ENCODE measurements at regions not wholly inside any gene's neighbourhood (a gene's known extent, or its start where the extent isn't known, plus 50 kb on each side); places are given as distances from the start of the nearest gene placed in this dataset.

DNA sequence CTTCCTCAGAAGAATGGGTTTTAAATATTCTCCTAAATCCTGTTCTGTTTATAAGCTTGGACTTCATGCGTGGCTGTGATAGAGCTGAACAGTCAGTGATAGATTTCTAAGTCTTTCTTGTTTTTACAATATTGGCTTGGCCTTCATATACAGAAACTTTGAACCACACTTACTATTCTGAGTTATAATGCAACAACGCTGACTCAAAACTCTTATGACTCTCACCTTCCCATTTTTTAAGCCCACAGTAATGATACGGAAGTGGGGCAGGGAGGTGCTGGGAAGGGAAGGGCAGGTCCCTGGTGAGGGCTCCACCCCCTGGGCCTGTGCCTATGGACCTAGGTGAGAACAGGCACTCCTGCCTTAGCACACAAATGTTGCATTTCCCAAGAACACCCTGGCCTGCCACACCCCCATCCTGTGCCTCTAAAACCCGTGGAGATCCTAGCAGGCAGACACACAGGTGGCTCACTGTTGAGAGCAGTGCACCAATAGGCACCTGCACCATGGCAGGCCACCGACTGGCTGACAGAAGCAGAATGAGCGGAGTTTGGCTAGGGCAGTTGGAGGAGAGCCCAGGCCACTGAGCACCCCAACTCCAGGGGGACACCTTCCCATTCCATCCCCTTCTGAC, 376.7 kb downstream of the GABRG2 start:
- no peaks in the 10 kb centered on the region for H4K20me1 ChIP-seq (ENCODE audit: control insufficient read depth, extremely low read depth, insufficient read depth, low read length)
- H3K9me1 ChIP-seq (ENCODE audit: control insufficient read depth, extremely low read depth, insufficient read depth, low read length) = no peaks in the 10 kb centered on the region
- TF ChIP-seq EZH2 (IDR thresholded peaks at IDR 0.05; ENCODE audit: low read length) = no peak
- TF ChIP-seq, protein P1, sequence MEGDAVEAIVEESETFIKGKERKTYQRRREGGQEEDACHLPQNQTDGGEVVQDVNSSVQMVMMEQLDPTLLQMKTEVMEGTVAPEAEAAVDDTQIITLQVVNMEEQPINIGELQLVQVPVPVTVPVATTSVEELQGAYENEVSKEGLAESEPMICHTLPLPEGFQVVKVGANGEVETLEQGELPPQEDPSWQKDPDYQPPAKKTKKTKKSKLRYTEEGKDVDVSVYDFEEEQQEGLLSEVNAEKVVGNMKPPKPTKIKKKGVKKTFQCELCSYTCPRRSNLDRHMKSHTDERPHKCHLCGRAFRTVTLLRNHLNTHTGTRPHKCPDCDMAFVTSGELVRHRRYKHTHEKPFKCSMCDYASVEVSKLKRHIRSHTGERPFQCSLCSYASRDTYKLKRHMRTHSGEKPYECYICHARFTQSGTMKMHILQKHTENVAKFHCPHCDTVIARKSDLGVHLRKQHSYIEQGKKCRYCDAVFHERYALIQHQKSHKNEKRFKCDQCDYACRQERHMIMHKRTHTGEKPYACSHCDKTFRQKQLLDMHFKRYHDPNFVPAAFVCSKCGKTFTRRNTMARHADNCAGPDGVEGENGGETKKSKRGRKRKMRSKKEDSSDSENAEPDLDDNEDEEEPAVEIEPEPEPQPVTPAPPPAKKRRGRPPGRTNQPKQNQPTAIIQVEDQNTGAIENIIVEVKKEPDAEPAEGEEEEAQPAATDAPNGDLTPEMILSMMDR (optimal IDR thresholded peaks at IDR 0.05 in 1 of 3, IDR thresholded peaks at IDR 0.05 in 1 of 3, conservative IDR thresholded peaks at IDR 0.05 in 1 of 3; ENCODE audit: extremely low read depth in 1 of 3, insufficient read depth in 2 of 3, low read length in 3 of 3) = no peak
- H3K36me3 ChIP-seq (ENCODE audit: control insufficient read depth in 2 of 2, extremely low read depth in 1 of 2, insufficient read depth in 2 of 2, low read length in 2 of 2) = no peaks in the 10 kb centered on the region
- H3K9me3 ChIP-seq (ENCODE audit: control insufficient read depth, low read depth, low read length) = no peaks in the 10 kb centered on the region
- dilution Hi-C loops (cut with MboI; ENCODE audit: extremely low pct_ligation_motif_present, low sequenced_read_pairs) = no loop called here
- H3K4me1 ChIP-seq (ENCODE audit: control insufficient read depth, extremely low read depth, insufficient read depth, low read length) = no peaks in the 10 kb centered on the region
- no peaks in the 10 kb centered on the region for H3K79me2 ChIP-seq (ENCODE audit: control insufficient read depth, insufficient read depth, low read length)
- H3K4me2 ChIP-seq (ENCODE audit: control insufficient read depth, extremely low read depth, insufficient read depth, low read depth, low read length) = no peak overlapping the region
- FAIRE-seq (no peak), DNase-seq (ENCODE audit: low read depth, low spot score) (no peak)
- H3K9ac ChIP-seq (ENCODE audit: control insufficient read depth, extremely low read depth, insufficient read depth, low read length) = no peak overlapping the region
- no peak overlapping the region for H3K4me3 ChIP-seq (ENCODE audit: control insufficient read depth in 2 of 3, extremely low read depth in 1 of 3, insufficient read depth in 2 of 3, low read depth in 1 of 3, low read length in 3 of 3)
- H3K27ac ChIP-seq (ENCODE audit: control insufficient read depth, insufficient read depth, low read length) = no peak overlapping the region
- H2AFZ ChIP-seq (ENCODE audit: control insufficient read depth, low read length) = no peak overlapping the region
- no peaks in the 10 kb centered on the region for H3K27me3 ChIP-seq (ENCODE audit: control insufficient read depth, extremely low read depth, insufficient read depth, low read length)

DNA sequence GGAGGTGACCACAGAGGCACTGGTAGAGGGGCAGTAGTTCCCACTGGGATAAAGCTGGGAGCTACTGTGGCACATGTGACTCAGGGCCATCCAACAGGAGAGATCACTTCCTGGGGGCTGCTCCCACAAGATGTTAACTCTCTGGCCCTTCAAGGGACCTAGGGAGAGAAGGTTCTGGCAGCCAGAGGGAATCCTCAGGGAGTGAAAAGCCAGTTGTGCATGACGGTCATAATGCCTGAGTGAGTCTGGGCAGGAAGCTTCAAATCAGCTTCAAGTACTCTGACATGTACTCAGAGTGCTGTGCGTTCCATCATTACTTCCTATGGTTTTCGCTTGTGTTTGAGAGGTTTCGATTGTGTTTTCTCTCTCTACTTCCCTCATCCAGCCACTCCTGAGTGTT, 388.5 kb downstream of the GABRG2 start:
- Histone ChIP-seq H3K27me3 (ENCODE audit: control insufficient read depth, extremely low read depth, insufficient read depth, low read length) (no peaks in the 10 kb centered on the region), H3K79me2 (ENCODE audit: control insufficient read depth, insufficient read depth, low read length) (no peaks in the 10 kb centered on the region), H3K9ac (ENCODE audit: control insufficient read depth, extremely low read depth, insufficient read depth, low read length) (no peak overlapping the region), H2AFZ (ENCODE audit: control insufficient read depth, low read length) (no peak overlapping the region), H3K36me3 (ENCODE audit: control insufficient read depth in 2 of 2, extremely low read depth in 1 of 2, insufficient read depth in 2 of 2, low read length in 2 of 2) (no peaks in the 10 kb centered on the region), H3K9me1 (ENCODE audit: control insufficient read depth, extremely low read depth, insufficient read depth, low read length) (no peaks in the 10 kb centered on the region), H3K9me3 (ENCODE audit: control insufficient read depth, low read depth, low read length) (no peaks in the 10 kb centered on the region), H3K4me2 (ENCODE audit: control insufficient read depth, extremely low read depth, insufficient read depth, low read depth, low read length) (no peak overlapping the region), H3K4me3 (ENCODE audit: control insufficient read depth in 2 of 3, extremely low read depth in 1 of 3, insufficient read depth in 2 of 3, low read depth in 1 of 3, low read length in 3 of 3) (no peak overlapping the region), H4K20me1 (ENCODE audit: control insufficient read depth, extremely low read depth, insufficient read depth, low read length) (no peaks in the 10 kb centered on the region), H3K27ac (ENCODE audit: control insufficient read depth, insufficient read depth, low read length) (no peak overlapping the region), H3K4me1 (ENCODE audit: control insufficient read depth, extremely low read depth, insufficient read depth, low read length) (no peaks in the 10 kb centered on the region)
- TF ChIP-seq, protein P1 (optimal IDR thresholded peaks at IDR 0.05 in 1 of 3, IDR thresholded peaks at IDR 0.05 in 1 of 3, conservative IDR thresholded peaks at IDR 0.05 in 1 of 3; ENCODE audit: extremely low read depth in 1 of 3, insufficient read depth in 2 of 3, low read length in 3 of 3) = no peak
- no peak for TF ChIP-seq EZH2 (IDR thresholded peaks at IDR 0.05; ENCODE audit: low read length)
- FAIRE-seq = no peak
- no peak for DNase-seq (ENCODE audit: low read depth, low spot score)
- dilution Hi-C loops (cut with MboI; ENCODE audit: extremely low pct_ligation_motif_present, low sequenced_read_pairs) = no loop called here

Measured in keratinocyte (primary cell).